ENCODE measurements at regions not wholly inside any gene's neighbourhood (a gene's known extent, or its start where the extent isn't known, plus 50 kb on each side); places are given as distances from the start of the nearest gene placed in this dataset.

- no peak overlapping the region for H3K4me3 ChIP-seq
- no peak for TF ChIP-seq CTCF (IDR thresholded peaks at IDR 0.05)
- TF ChIP-seq POLR2A (IDR thresholded peaks at IDR 0.05): no peak
- no peak for DNase-seq
- H3K27me3 ChIP-seq: no peaks in the 10 kb centered on the region
- no peaks in the 10 kb centered on the region for H3K4me1 ChIP-seq
- no peaks in the 10 kb centered on the region for H3K9me3 ChIP-seq
- H3K36me3 ChIP-seq: no peaks in the 10 kb centered on the region
- H3K27ac ChIP-seq: no peak overlapping the region
Measured at GRCh38 chr1:38623529-38623928, 236.0 kb downstream of the RRAGC start.

- Histone ChIP-seq H3K27ac (no peak overlapping the region), H3K27me3 (no peaks in the 10 kb centered on the region), H3K36me3 (no peaks in the 10 kb centered on the region), H3K4me3 (no peak overlapping the region), H3K4me1 (no peaks in the 10 kb centered on the region), H3K9me3 (no peaks in the 10 kb centered on the region)
- TF ChIP-seq POLR2A (IDR thresholded peaks at IDR 0.05) (no peak), CTCF (IDR thresholded peaks at IDR 0.05) (no peak)
- no peak for DNase-seq
Measured at GRCh38 chr1:38622197-38622596, 237.4 kb downstream of the RRAGC start.

GRCh38 chr1:38616846-38617245 is 242.7 kb downstream of the RRAGC start:
- TF ChIP-seq POLR2A (IDR thresholded peaks at IDR 0.05) (no peak), CTCF (IDR thresholded peaks at IDR 0.05) (no peak)
- no peak for DNase-seq
- no peak overlapping the region for H3K27ac ChIP-seq
- H3K4me1 ChIP-seq: no peaks in the 10 kb centered on the region
- H3K4me3 ChIP-seq: no peak overlapping the region
- no peaks in the 10 kb centered on the region for H3K9me3 ChIP-seq
- H3K36me3 ChIP-seq: no peaks in the 10 kb centered on the region
- no peaks in the 10 kb centered on the region for H3K27me3 ChIP-seq

- H3K27ac ChIP-seq: no peak overlapping the region
- no peaks in the 10 kb centered on the region for H3K36me3 ChIP-seq
- TF ChIP-seq CTCF (IDR thresholded peaks at IDR 0.05) (no peak), POLR2A (IDR thresholded peaks at IDR 0.05) (no peak)
- no peaks in the 10 kb centered on the region for H3K27me3 ChIP-seq
- no peak for DNase-seq
- H3K9me3 ChIP-seq: no peaks in the 10 kb centered on the region
- no peaks in the 10 kb centered on the region for H3K4me1 ChIP-seq
- no peak overlapping the region for H3K4me3 ChIP-seq
Measured at GRCh38 chr1:38615680-38616079, 243.9 kb downstream of the RRAGC start.

- DNase-seq: no peak
- Histone ChIP-seq H3K27ac (no peak overlapping the region), H3K4me1 (no peaks in the 10 kb centered on the region), H3K4me3 (no peak overlapping the region), H3K36me3 (no peaks in the 10 kb centered on the region), H3K9me3 (no peaks in the 10 kb centered on the region), H3K27me3 (no peaks in the 10 kb centered on the region)
- TF ChIP-seq POLR2A (IDR thresholded peaks at IDR 0.05): no peak
- TF ChIP-seq CTCF (IDR thresholded peaks at IDR 0.05): no peak
Measured at GRCh38 chr1:38614861-38615260, 244.7 kb downstream of the RRAGC start.

- DNase-seq: no peak
- TF ChIP-seq POLR2A (IDR thresholded peaks at IDR 0.05): no peak
- no peak for TF ChIP-seq CTCF (IDR thresholded peaks at IDR 0.05)
- H3K9me3 ChIP-seq: no peaks in the 10 kb centered on the region
- H3K27ac ChIP-seq: no peak overlapping the region
- H3K4me1 ChIP-seq: no peaks in the 10 kb centered on the region
- no peaks in the 10 kb centered on the region for H3K36me3 ChIP-seq
- H3K27me3 ChIP-seq: no peaks in the 10 kb centered on the region
- H3K4me3 ChIP-seq: no peak overlapping the region
Measured at GRCh38 chr1:38613996-38614395, 245.6 kb downstream of the RRAGC start.
